K562 (cell line): ENCODE measurements at regions not wholly inside any gene's neighbourhood (a gene's known extent, or its start where the extent isn't known, plus 50 kb on each side); places are given as distances from the start of the nearest gene placed in this dataset.

ENCODE experiments used
- ATF3 ChIP-seq, 2 experiments: fragments of 450-650 bp in 1 of 2; sonication (generic) in 1 of 2; formaldehyde crosslinking in 1 of 2; IDR thresholded peaks in 1 of 2; conservative IDR thresholded peaks in 1 of 2; 2 replicates each; pipeline versions ENCODE4 v1.6.1 to v1.8.1; 2016 to 2023; ENCODE audit warnings: mild to moderate bottlenecking in 2 of 2, moderate library complexity in 2 of 2, inconsistent platforms in 1 of 2, missing genetic modification reagents in 1 of 2
- BDP1 ChIP-seq: IDR thresholded peaks from 3 replicates; pipeline ENCODE4 v1.6.1; 2011; ENCODE audit not compliant: insufficient read length, insufficient read depth
- C11orf30 ChIP-seq: fragments of 450-650 bp; IDR thresholded peaks from 2 replicates; pipeline ENCODE4 v1.6.1; 2016; ENCODE audit warnings: low read depth, mild to moderate bottlenecking
- COPS2 ChIP-seq: fragments of 450-650 bp; conservative IDR thresholded peaks from 2 replicates; pipeline ENCODE4 v1.6.1; 2016; ENCODE audit warnings: mild to moderate bottlenecking, moderate library complexity
- DIDO1 ChIP-seq: fragments of 450-650 bp; IDR thresholded peaks from 2 replicates; pipeline ENCODE4 v1.6.1; 2016; ENCODE audit warnings: low read depth, missing biosample characterization, missing genetic modification characterization
- ERF ChIP-seq: fragments of 450-650 bp; formaldehyde crosslinking; IDR thresholded peaks from 2 replicates; pipeline ENCODE4 v1.4.0; 2020; ENCODE audit warnings: mild to moderate bottlenecking, mixed read lengths
- ETV1 ChIP-seq: fragments of 450-650 bp; conservative IDR thresholded peaks from 2 replicates; pipeline ENCODE4 v1.6.1; 2016; ENCODE audit warnings: missing genetic modification characterization, control low read depth, low read depth, missing compliant biosample characterization
- FOSL1 ChIP-seq: fragments of 200-800 bp; sonication (Bioruptor generic); conservative IDR thresholded peaks from 2 replicates; pipeline ENCODE4 v1.6.1; 2016; ENCODE audit warnings: missing genetic modification characterization, missing compliant biosample characterization
- GTF2A2 ChIP-seq: IDR thresholded peaks from 2 replicates; pipeline ENCODE4 v1.6.1; 2016; ENCODE audit warnings: mild to moderate bottlenecking, missing genetic modification characterization, missing compliant biosample characterization
- MAFG ChIP-seq: fragments of 450-650 bp; conservative IDR thresholded peaks from 2 replicates; pipeline ENCODE4 v1.6.1; 2016; ENCODE audit warnings: missing genetic modification characterization, missing compliant biosample characterization
- NFRKB ChIP-seq: fragments of 450-650 bp; IDR thresholded peaks from 2 replicates; pipeline ENCODE4 v1.6.1; 2016; ENCODE audit warnings: low read depth
- PML ChIP-seq: IDR thresholded peaks from 2 replicates; pipeline ENCODE4 v1.6.1; 2012; ENCODE audit warnings: low read length, inconsistent platforms
- THRB ChIP-seq: fragments of 450-650 bp; formaldehyde crosslinking; conservative IDR thresholded peaks from 2 replicates; pipeline ENCODE4 v1.4.0; 2022; ENCODE audit warnings: mild to moderate bottlenecking, missing genetic modification characterization
- TSHZ1 ChIP-seq: fragments of 250-450 bp; sonication (Bioruptor Pico); IDR thresholded peaks from 2 replicates; pipeline ENCODE4 v1.4.0; 2020; ENCODE audit warnings: mild to moderate bottlenecking, moderate library complexity
- USF2 ChIP-seq: sonication (generic); formaldehyde crosslinking; IDR thresholded peaks from 2 replicates; pipeline ENCODE4 v1.5.0; 2020; ENCODE audit warnings: missing genetic modification reagents
- ZBTB33 ChIP-seq: sonication (generic); formaldehyde crosslinking; IDR thresholded peaks from 2 replicates; pipeline ENCODE4 v1.8.1; 2023; ENCODE audit warnings: mild to moderate bottlenecking, missing genetic modification reagents
- ZNF280B ChIP-seq: fragments of 250-450 bp; sonication (Bioruptor Pico); IDR thresholded peaks from 2 replicates; pipeline ENCODE4 v1.5.1; 2021; ENCODE audit warnings: mild to moderate bottlenecking

GRCh38 chr22:22748297-22748743 is 103.9 kb downstream of the GGTLC2 start (continued):
- TF ChIP-seq ERF (no peak), ZNF280B (CRISPR knock-in tag) (no peak), C11orf30 (peak; percentile 52; the same call in 1 of the 2 replicates), THRB (CRISPR knock-in tag) (no peak), BDP1 (no peak), ZBTB33 (no peak), ATF3 (IDR thresholded peaks at IDR 0.05) (no peak), ATF3 (CRISPR knock-in tag; conservative IDR thresholded peaks at IDR 0.05) (peak; percentile 79; the same call in 1 of the 2 replicates), MAFG (tag) (peak; percentile 35; the same call in 1 of the 2 replicates), ETV1 (tag) (0 out of 2 replicates have a peak, but pooled peaks have one; percentile 10), COPS2 (no peak), PML (0 out of 2 replicates have a peak, but pooled peaks have one; percentile 34), TSHZ1 (CRISPR knock-in tag) (no peak), GTF2A2 (tag) (no peak), FOSL1 (tag) (no peak), NFRKB (no peak), DIDO1 (tag) (no peak), USF2 (CRISPR knock-in tag) (peak; percentile 40; the same call in 1 of the 2 replicates)
